HUES48 (cell line): ENCODE measurements at regions not wholly inside any gene's neighbourhood (a gene's known extent, or its start where the extent isn't known, plus 50 kb on each side); places are given as distances from the start of the nearest gene placed in this dataset.
A peak's percentile ranks its signal among the peaks of the same experiment; 100 is the strongest.

Source experiments
- H3K27ac ChIP-seq: one replicate; pipeline ENCODE4 v1.7.0; 2013; ENCODE audit warnings: low read depth, low read length, inconsistent platforms
- H3K27me3 ChIP-seq: 2 replicates; pipeline ENCODE4 v1.6.1; 2013; ENCODE audit warnings: mild to moderate bottlenecking, low read length; ENCODE audit not compliant: control insufficient read depth, insufficient read depth
- H3K36me3 ChIP-seq: 2 replicates; pipeline ENCODE4 v1.6.1; 2013; ENCODE audit warnings: low read length; ENCODE audit not compliant: control insufficient read depth, insufficient read depth
- H3K4me1 ChIP-seq: 2 replicates; pipeline ENCODE4 v1.6.1; 2013; ENCODE audit warnings: mild to moderate bottlenecking, low read length; ENCODE audit not compliant: control insufficient read depth, insufficient read depth
- H3K4me3 ChIP-seq: 2 replicates; pipeline ENCODE4 v1.5.1; 2013; ENCODE audit warnings: mild to moderate bottlenecking, low read depth, low read length
- H3K9ac ChIP-seq: 2 replicates; pipeline ENCODE4 v1.6.1; 2013; ENCODE audit warnings: mild to moderate bottlenecking, low read depth, low read length, moderate library complexity
- H3K9me3 ChIP-seq: 2 replicates; pipeline ENCODE4 v1.6.1; 2013; ENCODE audit warnings: low read length; ENCODE audit not compliant: control insufficient read depth, insufficient read depth

DNA sequence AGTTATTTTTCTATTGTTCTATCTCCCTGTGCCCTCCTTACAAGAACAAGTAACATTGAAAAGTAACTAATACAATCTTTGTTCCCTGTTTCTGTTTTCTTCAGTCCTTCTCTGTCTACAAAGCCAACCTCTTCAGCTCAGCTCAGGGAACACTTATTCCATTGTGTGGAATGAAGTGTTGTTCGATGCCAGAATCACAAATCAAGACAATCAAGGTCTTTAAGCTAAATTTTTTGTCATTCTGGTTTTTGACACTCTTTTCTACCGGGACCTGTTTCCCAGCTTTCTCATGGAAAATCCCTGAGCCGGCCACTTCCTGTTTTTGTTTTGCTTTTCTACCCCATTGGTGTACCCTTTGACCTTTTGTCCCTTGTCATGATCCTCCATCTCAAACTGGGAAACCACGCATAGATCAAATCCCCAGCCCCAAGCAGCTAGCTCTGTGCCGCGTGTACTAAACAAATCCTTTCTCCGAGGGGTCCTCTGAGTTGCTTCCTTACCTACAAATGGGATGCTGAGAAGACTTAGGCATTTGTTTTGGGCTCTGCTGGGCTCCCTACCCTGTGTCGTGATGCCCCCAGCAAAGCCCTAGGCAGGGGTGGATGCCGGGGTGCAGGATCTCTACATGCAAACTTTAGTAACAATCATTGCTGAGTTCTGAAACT is 141.8 kb downstream of the TOMM20 start:
- no peaks in the 10 kb centered on the region for H3K36me3 ChIP-seq
- H3K4me1 ChIP-seq: peaks cover 26% of the 10 kb centered on the region
- H3K27ac ChIP-seq: peak overlapping the region; percentile 93
- peak overlapping the region; percentile 42 for H3K9ac ChIP-seq
- H3K27me3 ChIP-seq: no peaks in the 10 kb centered on the region
- no peak overlapping the region; the same call in 1 of the 2 replicates for H3K4me3 ChIP-seq
- H3K9me3 ChIP-seq: no peaks in the 10 kb centered on the region

DNA sequence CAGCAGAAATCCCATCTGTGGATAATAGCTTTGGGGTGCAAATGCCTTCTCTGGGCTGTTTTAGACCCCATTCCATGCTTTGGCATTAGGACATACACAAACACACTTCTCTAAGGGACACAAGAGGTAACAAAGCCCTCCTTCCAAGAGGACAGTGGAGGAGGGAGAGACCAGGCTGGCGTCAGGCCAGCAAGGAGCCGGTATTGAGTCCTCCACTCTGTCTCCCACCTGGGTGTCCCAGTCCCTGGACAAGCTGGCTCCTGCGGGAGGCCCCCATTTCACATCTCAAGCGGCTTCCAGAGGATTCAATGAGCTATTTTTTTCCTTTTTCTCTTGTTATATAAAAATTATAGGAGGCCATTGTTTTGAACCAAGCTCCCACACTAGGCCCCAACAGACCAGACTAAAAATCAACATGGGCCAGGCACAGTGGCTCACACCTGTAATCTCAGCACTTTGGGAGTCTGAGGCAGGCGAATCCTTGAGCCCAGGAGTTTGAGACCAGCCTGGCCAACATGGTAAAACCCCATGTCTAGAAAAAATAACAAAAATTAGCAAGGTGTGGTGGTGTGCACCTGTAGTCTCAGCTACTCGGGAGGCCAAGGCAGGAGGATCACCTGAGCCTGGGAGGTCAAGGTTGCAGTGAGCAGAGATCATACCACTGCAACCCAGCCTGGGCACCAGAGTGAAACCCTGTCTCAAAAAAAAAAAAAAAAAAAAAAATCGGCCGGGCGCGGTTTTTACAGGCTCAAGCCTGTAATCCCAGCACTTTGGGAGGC is 142.9 kb downstream of the TOMM20 start:
- peaks cover 26% of the 10 kb centered on the region for H3K4me1 ChIP-seq
- H3K4me3 ChIP-seq: no peak overlapping the region
- no peaks in the 10 kb centered on the region for H3K36me3 ChIP-seq
- no peaks in the 10 kb centered on the region for H3K27me3 ChIP-seq
- H3K9me3 ChIP-seq: no peaks in the 10 kb centered on the region
- H3K9ac ChIP-seq: no peak overlapping the region
- no peak overlapping the region for H3K27ac ChIP-seq

DNA sequence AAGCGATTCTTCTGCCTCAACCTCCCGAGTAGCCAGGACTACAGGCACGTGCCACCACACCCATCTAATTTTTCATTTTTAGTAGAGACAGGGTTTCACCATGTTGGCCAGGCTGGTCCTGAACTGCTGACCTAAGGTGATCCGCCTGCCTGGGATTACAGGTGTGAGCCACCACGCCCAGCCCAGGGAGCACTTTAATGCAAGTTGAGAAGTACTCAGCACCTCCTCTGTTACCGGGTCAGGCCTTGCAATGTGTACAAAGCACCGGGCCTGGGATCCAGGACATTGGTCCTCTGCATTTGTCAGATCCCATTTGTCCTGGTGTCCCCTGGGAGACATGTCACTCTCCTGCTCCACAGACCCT is 143.6 kb downstream of the TOMM20 start:
- Histone ChIP-seq H3K27ac (no peak overlapping the region), H3K9ac (no peak overlapping the region), H3K36me3 (no peaks in the 10 kb centered on the region), H3K4me3 (no peak overlapping the region), H3K9me3 (no peaks in the 10 kb centered on the region), H3K4me1 (peaks cover 26% of the 10 kb centered on the region), H3K27me3 (no peaks in the 10 kb centered on the region)

DNA sequence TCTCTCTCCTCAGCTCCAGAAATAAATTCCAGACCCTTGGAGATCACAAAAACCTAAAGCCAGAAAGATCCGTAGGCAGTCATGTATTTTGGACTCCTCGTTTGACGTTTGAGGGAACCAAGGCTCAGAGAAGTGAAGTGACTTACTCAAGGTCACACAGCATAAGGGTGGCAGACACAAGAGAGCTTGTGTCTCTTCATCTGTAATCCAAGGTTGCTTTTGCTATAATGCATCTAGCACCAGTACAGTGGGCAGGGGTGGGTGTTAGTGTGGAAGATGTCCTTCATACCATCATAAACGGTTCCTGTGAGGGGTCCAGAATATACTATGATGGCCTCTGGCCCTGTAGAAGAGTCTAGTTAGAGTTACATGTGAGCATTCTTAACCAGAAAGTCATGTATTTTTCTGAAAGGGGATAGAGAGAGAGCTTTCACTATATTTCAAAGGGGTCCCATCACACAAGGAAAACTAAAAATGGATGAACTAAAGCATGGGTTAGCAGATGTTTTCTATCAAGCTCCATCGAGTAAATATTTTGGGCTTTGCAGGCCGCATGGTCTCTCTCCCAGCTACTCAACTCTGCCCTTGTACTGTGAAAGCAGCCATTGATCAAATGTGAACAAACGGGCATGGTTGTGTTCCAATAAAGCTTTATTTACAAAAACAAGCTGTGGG is 144.9 kb downstream of the TOMM20 start:
- Histone ChIP-seq H3K36me3 (no peaks in the 10 kb centered on the region), H3K4me1 (peaks cover 31% of the 10 kb centered on the region), H3K9me3 (no peaks in the 10 kb centered on the region), H3K9ac (no peak overlapping the region), H3K4me3 (no peak overlapping the region), H3K27me3 (no peaks in the 10 kb centered on the region), H3K27ac (peak overlapping the region; percentile 43)

DNA sequence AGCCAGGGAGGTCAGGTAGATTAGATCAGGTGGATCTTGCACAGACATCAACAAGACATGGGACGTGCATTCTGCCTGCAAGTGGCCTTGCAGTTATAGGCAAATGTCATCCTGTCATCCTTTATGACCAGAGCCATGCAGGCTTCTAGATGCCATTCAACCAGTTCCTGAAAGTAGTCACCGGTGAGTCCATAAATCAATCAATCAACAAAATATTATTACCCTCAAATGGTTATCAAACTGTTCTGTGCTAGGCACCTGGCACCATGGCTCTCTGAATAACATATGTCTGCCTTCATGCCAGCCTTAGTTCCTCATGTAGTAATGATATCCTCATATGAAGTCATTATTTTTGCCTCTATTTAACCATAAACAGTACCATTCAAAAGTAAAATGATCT is 146.9 kb downstream of the TOMM20 start:
- Histone ChIP-seq H3K4me1 (peaks cover 18% of the 10 kb centered on the region), H3K9me3 (no peaks in the 10 kb centered on the region), H3K36me3 (no peaks in the 10 kb centered on the region), H3K27me3 (no peaks in the 10 kb centered on the region), H3K4me3 (no peak overlapping the region), H3K9ac (no peak overlapping the region), H3K27ac (no peak overlapping the region)

DNA sequence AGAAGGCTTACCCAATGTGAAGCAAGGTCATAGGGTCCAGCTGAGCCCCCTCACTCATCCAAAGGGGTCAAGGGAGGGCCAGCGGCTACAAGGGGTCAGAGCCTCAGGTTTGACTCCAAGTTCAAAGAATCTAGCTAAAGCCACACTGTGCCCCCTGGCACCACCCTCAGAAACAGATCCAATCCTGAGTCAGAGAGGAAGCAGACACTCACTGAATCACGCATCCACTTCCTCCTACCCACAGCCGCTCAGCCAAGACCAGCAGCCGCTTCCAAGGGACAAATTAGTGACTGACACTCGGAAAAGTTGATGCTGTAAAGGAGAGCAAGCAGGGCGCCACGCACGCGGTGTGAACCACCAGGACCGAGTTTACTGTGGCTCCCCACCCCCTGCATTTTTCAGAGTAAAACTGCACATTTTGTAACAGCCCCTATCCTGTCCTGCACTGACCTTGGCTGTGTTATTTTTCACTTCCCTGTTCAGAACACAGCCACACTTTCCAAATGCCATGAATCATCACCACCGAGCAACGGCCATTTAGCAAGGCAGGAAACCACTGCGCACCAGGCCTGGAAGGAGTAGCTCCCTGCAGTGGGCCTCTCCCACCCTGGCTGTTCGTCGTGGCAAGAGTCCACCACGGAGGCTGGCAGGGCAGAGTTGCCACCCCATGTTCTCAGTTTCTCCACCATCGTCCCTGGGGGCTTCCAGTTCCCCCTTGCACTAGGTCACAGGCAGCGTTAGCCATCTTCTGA is 147.8 kb downstream of the TOMM20 start:
- Histone ChIP-seq H3K27ac (no peak overlapping the region), H3K4me1 (peaks cover 15% of the 10 kb centered on the region), H3K9me3 (no peaks in the 10 kb centered on the region), H3K36me3 (no peaks in the 10 kb centered on the region), H3K4me3 (no peak overlapping the region), H3K27me3 (no peaks in the 10 kb centered on the region), H3K9ac (no peak overlapping the region)

DNA sequence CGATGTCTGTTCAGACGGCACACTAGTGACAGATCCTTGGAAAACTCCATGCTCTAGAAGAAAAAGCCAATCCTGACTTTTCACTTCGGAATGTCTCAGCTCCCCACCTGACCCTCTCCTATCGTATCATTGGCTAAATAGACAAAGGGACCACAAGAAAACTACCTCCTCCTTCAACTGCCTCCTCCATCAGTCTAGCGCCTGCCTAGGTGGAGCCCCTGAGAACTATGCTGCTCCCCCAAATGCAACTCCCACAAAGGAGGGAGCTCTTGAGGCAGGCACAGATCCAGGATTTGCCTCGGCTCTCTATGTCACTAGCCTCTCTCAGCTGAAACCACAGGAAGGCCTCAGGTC is 148.4 kb downstream of the TOMM20 start:
- H3K4me1 ChIP-seq: peaks cover 15% of the 10 kb centered on the region
- no peaks in the 10 kb centered on the region for H3K36me3 ChIP-seq
- no peak overlapping the region for H3K4me3 ChIP-seq
- no peak overlapping the region for H3K27ac ChIP-seq
- H3K9me3 ChIP-seq: no peaks in the 10 kb centered on the region
- no peak overlapping the region for H3K9ac ChIP-seq
- no peaks in the 10 kb centered on the region for H3K27me3 ChIP-seq

DNA sequence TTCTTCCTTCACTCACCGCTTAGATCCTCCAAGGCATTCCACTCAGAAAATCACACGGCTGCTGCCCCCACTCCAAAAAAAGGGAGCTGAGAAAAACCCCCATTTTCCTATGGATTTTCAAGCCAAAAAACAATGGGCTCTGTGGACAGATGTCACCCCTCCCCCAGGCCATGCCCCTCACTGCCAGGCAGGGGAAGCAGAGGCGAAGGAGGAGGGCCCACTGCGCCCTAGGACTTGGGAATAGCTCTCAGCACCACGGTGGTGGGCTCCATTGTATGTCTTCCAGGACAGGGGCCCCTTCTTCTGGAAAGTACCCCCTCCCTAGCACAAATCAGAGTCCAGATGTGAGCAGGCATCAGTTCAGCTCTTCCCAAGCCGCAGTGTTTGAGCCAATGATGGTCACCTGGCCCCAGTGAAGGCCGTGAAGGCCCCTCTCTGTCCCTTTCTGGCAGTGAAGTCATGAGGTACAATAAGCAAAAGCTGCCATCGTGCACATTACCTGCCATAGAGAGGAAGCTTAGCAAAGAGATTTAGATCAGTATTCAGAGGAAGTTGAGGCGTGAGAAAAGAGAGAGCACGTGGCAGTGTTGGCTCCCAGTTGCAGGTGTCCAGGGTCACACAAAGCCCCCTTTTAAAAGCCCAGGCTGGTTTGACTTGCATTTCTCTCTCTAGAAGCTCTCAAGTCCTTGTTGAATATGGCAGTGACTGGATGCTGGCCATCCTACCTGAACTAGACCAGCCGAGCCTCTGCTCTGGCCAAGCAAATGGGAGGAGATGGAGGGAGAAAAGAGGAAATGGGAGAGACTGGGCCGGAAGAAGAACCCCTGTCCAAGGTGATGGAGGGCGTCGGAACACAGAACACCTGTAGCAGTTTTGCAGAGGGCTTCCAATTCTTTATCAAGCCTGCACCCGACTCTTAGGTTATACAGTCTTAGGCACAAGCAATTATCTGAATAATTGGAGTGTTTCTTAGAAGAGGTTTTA is 149.0 kb downstream of the TOMM20 start:
- Histone ChIP-seq H3K9ac (no peak overlapping the region), H3K27me3 (no peaks in the 10 kb centered on the region), H3K27ac (no peak overlapping the region), H3K4me3 (no peak overlapping the region), H3K36me3 (no peaks in the 10 kb centered on the region), H3K9me3 (no peaks in the 10 kb centered on the region), H3K4me1 (peaks cover 14% of the 10 kb centered on the region)

DNA sequence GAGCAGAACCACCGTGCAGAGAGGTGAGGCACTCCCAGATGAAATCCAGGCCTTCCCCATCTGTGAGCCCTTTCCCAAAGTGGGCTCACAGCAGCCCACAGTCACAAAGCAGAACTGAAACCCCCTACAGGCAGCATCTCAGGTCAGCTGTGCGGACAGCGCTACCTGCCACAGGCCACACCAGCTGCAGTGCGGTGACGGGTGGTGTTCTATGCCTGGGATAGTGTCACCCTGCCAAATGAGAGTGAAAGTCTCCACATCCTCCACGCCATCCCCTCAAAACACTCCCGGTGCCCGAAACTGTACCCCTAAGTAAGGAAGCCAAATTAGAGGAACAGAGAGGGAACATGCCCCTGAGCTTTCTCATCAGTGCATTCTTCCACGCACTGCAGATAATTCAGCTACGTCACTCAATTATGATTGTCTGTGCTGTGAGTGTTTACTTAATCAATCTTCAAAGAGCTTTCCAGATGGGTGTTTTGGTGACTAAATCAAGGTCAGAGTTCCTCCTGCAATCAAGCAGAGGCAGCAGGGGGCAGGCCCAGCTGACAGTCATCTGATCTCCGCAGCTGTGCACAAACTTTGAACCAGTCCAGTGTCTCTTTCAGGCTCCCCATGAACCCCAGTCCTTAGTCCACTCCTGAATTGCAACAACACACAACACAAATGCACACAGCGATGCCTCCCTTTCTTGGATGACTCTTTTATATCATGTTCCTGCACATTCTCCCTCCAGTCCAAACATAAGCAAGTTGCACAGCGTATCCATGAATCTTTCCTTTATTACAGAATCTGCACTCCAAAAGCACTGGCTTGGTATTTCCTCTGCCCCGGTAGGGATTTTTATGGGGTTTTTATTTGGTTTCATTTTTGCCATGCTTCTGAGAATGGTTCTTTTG is 150.0 kb downstream of the TOMM20 start:
- H3K9ac ChIP-seq: no peak overlapping the region
- no peaks in the 10 kb centered on the region for H3K36me3 ChIP-seq
- no peaks in the 10 kb centered on the region for H3K27me3 ChIP-seq
- peaks cover 6% of the 10 kb centered on the region; the same call in 1 of the 2 replicates for H3K4me1 ChIP-seq
- H3K27ac ChIP-seq: no peak overlapping the region
- no peaks in the 10 kb centered on the region for H3K9me3 ChIP-seq
- H3K4me3 ChIP-seq: no peak overlapping the region
